Progenitor cell of endocrine pancreas (in vitro differentiated cells): ENCODE measurements at regions not wholly inside any gene's neighbourhood (a gene's known extent, or its start where the extent isn't known, plus 50 kb on each side); places are given as distances from the start of the nearest gene placed in this dataset.

Experiments used
- DNase-seq: peaks from one replicate; pipeline ENCODE4 v3.0.0; 2021; ENCODE audit warnings: low spot score; ENCODE audit not compliant: unreplicated experiment
- H3K27ac Mint-ChIP-seq: 2 replicates; pipeline ENCODE4 v1.8.0; 2021; ENCODE audit warnings: mild to moderate bottlenecking, moderate library complexity, mixed read lengths
- H3K27me3 Mint-ChIP-seq: 2 replicates; pipeline ENCODE4 v1.8.0; 2021; ENCODE audit warnings: mixed read lengths
- H3K36me3 Mint-ChIP-seq: 2 replicates; pipeline ENCODE4 v1.8.0; 2022; ENCODE audit warnings: mixed read lengths; ENCODE audit not compliant: insufficient read depth
- H3K4me1 Mint-ChIP-seq: 2 replicates; pipeline ENCODE4 v1.8.0; 2021; ENCODE audit warnings: low read depth, mixed read lengths
- H3K4me3 Mint-ChIP-seq: 2 replicates; pipeline ENCODE4 v1.8.0; 2021; ENCODE audit warnings: low read depth, mild to moderate bottlenecking, moderate library complexity, mixed read lengths
- H3K9me3 Mint-ChIP-seq: 2 replicates; pipeline ENCODE4 v1.8.0; 2021; ENCODE audit warnings: low read depth, mixed read lengths
- CTCF ChIP-seq: fragments of 200-600 bp; sonication (generic); IDR thresholded peaks from one replicate; pipeline ENCODE4 v1.5.0; 2021; ENCODE audit warnings: antibody characterized with exemption, mild to moderate bottlenecking; ENCODE audit not compliant: unreplicated experiment

GRCh38 chr10:33812586-33812985 lies 478.1 kb upstream of the NRP1 start:
- Mint-ChIP-seq H3K27ac (no peak overlapping the region), H3K9me3 (peaks cover 14% of the 10 kb centered on the region), H3K4me3 (no peak overlapping the region), H3K27me3 (peaks cover 4% of the 10 kb centered on the region), H3K36me3 (no peaks in the 10 kb centered on the region), H3K4me1 (no peaks in the 10 kb centered on the region)
- no peak for DNase-seq
- no peak for TF ChIP-seq CTCF

GRCh38 chr10:33810986-33811385 lies 476.5 kb upstream of the NRP1 start:
- DNase-seq: no peak
- Mint-ChIP-seq H3K36me3 (no peaks in the 10 kb centered on the region), H3K9me3 (peaks cover 14% of the 10 kb centered on the region), H3K4me3 (no peak overlapping the region), H3K27me3 (peaks cover 4% of the 10 kb centered on the region), H3K4me1 (no peaks in the 10 kb centered on the region), H3K27ac (no peak overlapping the region)
- no peak for TF ChIP-seq CTCF

DNA sequence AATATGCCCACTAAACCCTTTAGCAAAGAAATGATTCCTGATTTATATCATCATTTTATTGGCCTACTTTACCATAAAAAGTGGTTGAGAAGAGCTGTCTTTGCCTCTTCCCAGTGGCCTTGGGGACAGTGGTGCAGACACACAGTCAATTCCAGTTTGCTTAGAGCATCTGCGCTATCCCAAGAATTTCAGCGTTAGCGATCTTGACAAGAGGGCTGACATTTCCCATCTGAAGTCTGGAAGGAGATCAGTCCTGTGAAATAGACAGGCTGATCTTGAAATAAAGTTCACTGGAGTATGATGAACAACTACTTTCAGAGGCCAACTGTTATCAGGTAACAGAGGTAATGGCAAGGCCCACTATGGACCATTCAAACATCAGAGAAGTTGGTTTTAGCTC lies 475.3 kb upstream of the NRP1 start:
- peaks cover 10% of the 10 kb centered on the region for H3K9me3 Mint-ChIP-seq
- DNase-seq: no peak

DNA sequence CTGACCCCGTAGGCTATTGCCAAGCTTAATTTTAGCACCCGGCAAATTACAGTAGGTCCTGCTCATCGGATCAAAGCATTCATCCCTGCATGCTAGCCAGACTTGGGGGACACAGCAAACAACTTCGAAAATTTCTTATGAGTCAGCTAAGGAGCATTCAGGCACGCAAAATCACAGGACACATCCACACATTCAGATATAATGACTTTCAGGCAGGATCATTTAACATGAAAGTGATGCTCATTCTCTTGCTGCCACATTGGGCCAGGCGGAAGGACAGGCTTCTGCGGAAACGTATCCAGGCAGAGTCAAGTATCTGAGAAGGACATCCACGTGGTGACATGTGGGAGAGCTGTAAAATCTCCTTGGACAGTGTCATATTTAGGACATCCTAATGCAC lies 474.0 kb upstream of the NRP1 start:
- Mint-ChIP-seq H3K9me3 (peaks cover 8% of the 10 kb centered on the region), H3K36me3 (no peaks in the 10 kb centered on the region), H3K4me1 (no peaks in the 10 kb centered on the region), H3K27ac (no peak overlapping the region), H3K4me3 (no peak overlapping the region), H3K27me3 (peaks cover 4% of the 10 kb centered on the region)
- no peak for DNase-seq
- TF ChIP-seq CTCF: no peak

More for the DNA sequence above, 475.3 kb upstream of the NRP1 start:
- TF ChIP-seq CTCF: no peak
- Mint-ChIP-seq H3K4me1 (no peaks in the 10 kb centered on the region), H3K27me3 (peaks cover 4% of the 10 kb centered on the region), H3K36me3 (no peaks in the 10 kb centered on the region), H3K27ac (no peak overlapping the region), H3K4me3 (no peak overlapping the region)

DNA sequence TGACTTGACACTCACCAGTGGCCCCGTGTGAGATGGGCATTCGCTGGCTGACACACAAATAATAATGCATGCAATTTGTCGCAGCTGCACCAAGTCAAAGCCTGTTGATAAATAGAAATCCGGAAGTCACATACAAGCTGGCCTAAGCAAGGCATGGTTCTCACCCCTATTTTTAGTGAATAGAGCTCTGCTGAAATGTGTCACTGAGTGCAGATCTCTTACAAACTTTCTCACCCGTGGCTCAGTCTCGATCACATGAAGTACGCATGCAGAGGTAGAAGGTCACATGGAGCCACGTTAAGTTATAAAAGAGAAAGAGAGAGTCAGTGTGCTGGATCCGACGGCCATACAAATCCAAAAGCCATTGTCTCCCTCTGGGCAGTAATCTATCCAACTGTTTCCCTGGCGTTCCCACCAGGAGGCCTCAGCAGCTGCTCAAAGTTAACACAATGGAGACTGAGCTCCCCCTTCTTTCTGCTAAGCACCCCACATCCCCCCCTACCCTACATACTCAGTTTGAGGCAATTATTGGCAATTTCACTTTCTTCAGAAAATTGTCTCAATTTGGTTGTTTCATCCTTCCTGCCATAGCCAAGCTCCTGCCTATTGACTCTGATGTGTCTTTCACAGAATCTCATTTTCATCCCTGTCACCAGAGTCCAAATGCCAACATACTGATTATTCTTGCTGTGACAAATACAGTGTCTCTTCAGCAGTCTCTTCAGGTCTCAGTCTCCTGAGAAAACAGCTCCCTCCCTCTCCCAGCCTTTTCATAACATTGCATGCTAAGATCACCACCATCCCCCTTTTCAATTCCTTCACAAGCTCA lies 473.3 kb upstream of the NRP1 start:
- Mint-ChIP-seq H3K4me1 (no peaks in the 10 kb centered on the region), H3K4me3 (no peak overlapping the region), H3K9me3 (peaks cover under 1% of the 10 kb centered on the region), H3K36me3 (no peaks in the 10 kb centered on the region), H3K27me3 (peaks cover 4% of the 10 kb centered on the region), H3K27ac (no peak overlapping the region)
- no peak for TF ChIP-seq CTCF
- no peak for DNase-seq
